ENCODE measurements at regions not wholly inside any gene's neighbourhood (a gene's known extent, or its start where the extent isn't known, plus 50 kb on each side); places are given as distances from the start of the nearest gene placed in this dataset.
"Not testable (repeated sequence)": the region's sequence is repeated elsewhere in the genome, so short reads cannot be mapped to it uniquely, and the experiment has no call there.

- DNase-seq (ENCODE audit: low read depth, low spot score): no peak
Measured at GRCh38 chr13:90902255-90902654, 445.2 kb upstream of the MIR17HG start.

DNA sequence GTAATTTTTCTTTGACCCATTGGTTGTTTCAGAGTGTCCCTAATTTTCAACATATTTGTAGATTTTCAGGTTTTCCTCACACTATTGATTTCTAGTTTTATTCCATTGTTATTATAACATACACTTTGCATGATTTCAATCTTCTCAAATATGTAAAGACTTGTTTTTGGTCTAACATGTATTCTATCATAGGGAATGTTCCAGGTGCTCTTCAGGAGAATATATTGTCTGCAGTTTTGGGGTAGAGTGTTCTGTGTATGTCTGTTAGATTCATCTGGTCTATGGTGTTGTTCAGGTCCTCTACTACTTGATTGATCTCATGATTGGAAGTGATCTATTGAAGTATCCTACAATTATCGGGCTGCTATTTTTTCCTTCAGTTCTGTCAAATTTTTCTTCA is 440.9 kb upstream of the MIR17HG start:
- no peak for DNase-seq (ENCODE audit: low read depth, low spot score)

GRCh38 chr13:90908792-90909191 is 438.7 kb upstream of the MIR17HG start:
- no peak for DNase-seq (ENCODE audit: low read depth, low spot score)

- no peak for DNase-seq (ENCODE audit: low read depth, low spot score)
Measured at GRCh38 chr13:90910018-90910639, 437.4 kb upstream of the MIR17HG start.

GRCh38 chr13:90912247-90912646 is 435.2 kb upstream of the MIR17HG start:
- no peak for DNase-seq (ENCODE audit: low read depth, low spot score)

DNA sequence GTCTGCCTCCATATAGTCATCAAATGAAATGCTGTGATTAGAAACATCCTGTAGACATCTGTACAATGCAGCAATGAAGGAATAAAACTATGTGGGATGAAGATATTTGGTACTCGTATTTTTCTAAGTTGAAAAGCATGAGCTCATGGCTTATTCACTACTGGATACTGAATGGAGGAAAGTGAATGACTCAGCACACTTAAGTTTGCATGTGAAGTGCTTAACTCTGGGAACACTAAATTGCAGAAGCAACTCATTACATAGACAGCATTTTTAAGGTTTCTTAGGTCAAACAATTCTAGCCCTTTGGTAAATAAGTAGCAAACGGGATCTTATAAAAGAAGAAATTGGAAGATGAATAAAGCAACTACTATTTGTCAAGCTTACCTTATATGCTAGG is 429.0 kb upstream of the MIR17HG start:
- no peak for DNase-seq (ENCODE audit: low read depth, low spot score)

- no peak for DNase-seq (ENCODE audit: low read depth, low spot score)
Measured at GRCh38 chr13:90919153-90919552, 428.3 kb upstream of the MIR17HG start.

DNA sequence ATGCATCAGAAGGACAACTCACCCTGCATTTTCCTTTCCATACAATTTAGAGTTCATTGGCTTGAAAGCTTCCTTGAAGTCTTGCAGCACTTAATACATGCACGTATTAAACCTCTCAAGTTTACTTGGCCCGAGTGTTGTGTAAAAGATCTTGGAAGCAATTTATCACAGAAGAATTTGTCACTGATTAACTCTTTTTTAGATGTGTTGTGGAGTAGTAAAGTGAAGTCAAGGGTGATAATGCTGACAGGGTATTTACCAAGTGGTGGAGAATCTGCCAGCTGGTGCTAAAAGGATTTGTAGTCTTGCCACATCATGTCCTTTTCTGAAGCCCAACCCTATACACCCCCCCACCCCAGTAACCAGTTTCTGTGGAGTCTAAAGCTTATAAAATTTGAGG is 421.0 kb upstream of the MIR17HG start:
- DNase-seq (ENCODE audit: low read depth, low spot score): no peak

- no peak for DNase-seq (ENCODE audit: low read depth, low spot score)
Measured at GRCh38 chr13:90928109-90928508, 419.4 kb upstream of the MIR17HG start.

- no peak for DNase-seq (ENCODE audit: low read depth, low spot score)
Measured at GRCh38 chr13:90933097-90933826, 414.2 kb upstream of the MIR17HG start.

DNA sequence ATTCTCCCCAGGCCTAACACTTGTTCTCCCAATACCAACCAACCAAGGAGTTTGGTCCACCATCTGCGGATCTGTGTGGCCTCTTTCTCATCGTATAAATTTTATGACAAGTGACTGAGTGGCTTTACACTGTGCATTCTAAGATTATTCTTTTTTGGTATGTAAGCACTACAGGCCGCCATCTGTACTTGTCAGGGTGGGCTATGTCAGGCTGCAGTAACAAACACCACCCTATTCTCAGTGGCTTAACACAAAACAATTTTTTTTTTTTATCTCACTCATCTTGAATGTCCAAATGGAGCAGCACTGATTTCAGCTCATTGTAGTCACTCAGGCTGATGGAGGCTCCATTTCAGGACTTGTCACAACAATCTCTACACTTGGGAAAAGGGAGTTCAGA is 412.7 kb upstream of the MIR17HG start:
- DNase-seq (ENCODE audit: low read depth, low spot score): no peak

DNA sequence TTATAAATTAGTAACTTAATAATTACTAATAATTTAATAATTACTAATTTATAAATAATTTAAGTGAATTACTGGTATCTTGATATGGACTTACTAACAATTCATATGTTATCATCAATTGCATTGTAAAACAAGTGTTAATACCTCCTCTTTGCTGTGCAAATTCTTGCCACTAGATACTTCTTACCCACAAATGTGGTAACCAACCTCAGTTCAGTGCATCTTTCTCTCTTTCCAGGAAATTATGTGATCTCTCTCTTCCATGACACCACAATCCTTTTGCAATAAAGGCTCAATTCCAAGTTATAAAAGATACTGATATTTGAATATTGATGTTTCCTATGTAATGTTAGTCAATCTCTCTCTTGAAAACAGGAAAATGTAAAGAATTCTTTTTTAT is 408.6 kb upstream of the MIR17HG start:
- DNase-seq (ENCODE audit: low read depth, low spot score): no peak

DNA sequence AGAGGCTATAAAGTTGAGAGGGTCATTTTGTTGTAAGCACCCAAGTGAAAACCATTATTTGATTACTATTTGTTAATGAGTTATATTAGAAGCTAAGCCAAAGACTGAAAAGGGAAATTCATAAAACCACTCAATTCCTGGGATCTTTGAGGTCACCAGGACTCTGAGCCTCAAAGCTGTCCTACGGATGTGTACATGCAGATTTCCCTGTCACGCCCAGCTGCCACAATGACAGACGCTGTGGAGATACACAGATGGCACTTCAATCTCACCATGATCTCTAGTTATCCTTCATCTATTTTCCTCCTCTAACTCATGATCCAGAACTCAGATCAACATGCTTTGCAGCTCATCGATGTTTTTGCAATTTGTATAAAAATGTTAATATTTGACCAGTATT is 403.5 kb upstream of the MIR17HG start:
- DNase-seq (ENCODE audit: low read depth, low spot score): no peak

DNA sequence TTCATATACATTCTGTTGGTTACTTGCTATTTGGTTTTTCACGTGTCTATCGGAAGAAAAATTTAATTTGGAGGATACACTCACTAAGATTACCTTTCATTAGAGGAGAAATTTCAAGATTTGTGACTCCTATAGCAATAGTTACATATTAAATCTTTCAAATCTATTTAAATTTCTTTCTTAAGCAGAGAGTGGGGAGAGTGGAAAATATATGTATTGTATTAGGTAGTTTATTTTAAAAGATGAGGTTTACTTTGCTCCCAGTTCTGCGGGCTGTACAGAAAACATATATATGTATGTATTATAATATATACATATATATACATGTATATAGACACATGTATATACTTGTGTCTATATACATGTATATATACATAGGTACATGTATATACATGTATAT is 402.3 kb upstream of the MIR17HG start:
- DNase-seq (ENCODE audit: low read depth, low spot score): not testable (repeated sequence)

GRCh38 chr13:90946125-90946524 is 401.4 kb upstream of the MIR17HG start:
- DNase-seq (ENCODE audit: low read depth, low spot score): not testable (repeated sequence)

- no peak for DNase-seq (ENCODE audit: low read depth, low spot score)
Measured at GRCh38 chr13:90947976-90948375, 399.5 kb upstream of the MIR17HG start.

DNA sequence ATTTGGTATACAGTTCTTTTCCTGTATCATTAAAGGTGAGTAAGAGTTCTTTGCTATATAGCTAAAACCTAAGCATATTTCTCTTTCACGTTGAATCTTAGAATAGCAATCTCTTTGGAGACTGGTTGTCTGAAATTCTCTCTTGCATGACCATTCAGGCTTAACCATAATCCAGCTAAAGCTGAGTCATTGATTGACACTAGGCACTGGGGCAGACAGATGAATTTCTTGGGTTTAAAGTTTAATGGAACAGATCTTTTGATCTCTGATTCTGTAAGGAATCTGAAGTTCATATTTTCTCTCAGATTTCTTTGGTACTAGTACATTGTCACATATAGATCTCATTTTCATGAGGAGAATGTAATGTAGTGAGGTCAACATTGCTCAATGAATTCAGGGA is 397.3 kb upstream of the MIR17HG start:
- DNase-seq (ENCODE audit: low read depth, low spot score): no peak

DNA sequence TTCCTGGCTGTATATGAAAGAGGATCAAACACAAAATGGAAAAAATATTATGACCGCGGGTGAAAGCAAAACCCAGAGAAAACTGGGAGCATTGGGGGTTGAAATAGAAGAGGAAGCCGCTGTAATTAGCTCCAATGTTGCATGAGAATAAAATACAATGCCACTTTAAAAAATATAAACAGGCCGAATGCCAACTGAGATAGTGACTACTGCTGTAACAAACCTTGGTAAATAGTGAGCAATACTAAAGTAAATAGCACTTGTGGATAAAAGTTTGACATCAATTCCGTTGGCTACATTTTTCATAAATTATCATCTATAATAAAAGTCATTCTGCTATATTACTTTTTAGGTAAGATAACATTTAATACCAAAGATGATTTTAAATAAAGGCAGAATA is 395.8 kb upstream of the MIR17HG start:
- no peak for DNase-seq (ENCODE audit: low read depth, low spot score)

- no peak for DNase-seq (ENCODE audit: low read depth, low spot score)
Measured at GRCh38 chr13:90952326-90952725, 395.2 kb upstream of the MIR17HG start.

DNA sequence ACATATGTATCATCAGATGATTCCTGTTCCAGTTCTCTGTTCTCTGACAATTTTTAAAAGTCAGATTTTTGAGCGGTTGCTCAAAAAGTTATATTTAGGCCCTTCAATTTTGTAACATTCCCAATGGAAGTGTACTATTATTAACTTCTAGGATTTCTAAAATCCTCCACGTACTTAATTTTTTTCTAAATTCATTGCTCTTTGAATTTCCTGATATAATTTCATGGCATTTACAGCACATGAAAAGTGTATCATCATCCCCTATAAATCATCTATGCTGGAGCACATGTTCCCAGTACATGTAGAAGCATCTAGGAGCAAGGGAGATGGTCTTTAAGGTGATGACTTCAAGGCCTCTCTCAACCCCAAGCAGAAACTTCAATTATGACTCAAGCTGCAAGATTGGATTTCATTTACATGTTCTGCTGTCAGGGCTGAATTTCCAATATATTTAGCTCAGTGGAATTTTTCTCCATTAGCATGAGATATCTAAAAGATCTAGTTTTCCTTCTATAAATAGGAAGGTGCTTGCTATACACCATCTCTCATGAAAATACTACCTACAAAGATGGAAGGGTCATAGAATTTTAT is 392.8 kb upstream of the MIR17HG start:
- no peak for DNase-seq (ENCODE audit: low read depth, low spot score)

DNA sequence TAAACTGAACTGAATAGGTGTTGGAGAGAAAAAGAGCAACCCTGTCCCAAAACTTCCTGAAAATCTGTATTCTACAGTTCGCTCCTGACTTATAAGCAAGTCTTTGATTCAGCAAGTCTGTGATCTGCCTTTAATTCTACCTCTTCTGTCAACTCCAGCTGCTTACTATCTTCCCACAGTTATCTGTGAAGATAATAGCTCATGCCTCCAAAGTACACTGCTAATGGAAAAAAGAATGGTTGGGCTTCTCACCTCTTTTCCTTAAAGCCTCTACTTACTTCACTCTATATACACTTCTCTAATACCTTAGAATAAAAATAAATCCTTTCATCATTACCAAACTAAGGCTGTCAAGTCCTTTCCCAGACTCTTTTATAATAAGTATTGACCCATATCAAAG is 391.5 kb upstream of the MIR17HG start:
- DNase-seq (ENCODE audit: low read depth, low spot score): no peak

DNA sequence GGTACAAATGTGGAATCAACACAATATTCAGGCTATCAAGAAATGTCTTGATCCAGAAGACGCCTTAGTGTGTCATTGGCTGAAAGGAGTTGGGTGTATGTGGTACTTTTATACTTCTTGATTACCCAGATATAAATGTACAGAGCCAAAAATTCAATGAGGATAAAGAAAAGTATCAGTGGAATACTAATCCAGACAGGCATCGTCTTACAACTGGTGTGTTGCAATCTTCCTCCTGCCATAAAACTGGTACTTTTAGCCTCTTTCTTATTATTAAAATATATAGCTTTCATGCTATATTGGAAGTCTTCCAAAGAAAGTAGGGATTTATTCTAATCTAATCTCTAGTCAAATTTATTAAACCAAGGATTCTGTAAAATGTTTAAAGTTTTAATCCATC is 388.6 kb upstream of the MIR17HG start:
- no peak for DNase-seq (ENCODE audit: low read depth, low spot score)
